ENCODE measurements at regions not wholly inside any gene's neighbourhood (a gene's known extent, or its start where the extent isn't known, plus 50 kb on each side); places are given as distances from the start of the nearest gene placed in this dataset.

GRCh38 chr9:107585465-107585864 lies 95.9 kb upstream of the KLF4 start:
- no peaks in the 10 kb centered on the region for H3K79me2 ChIP-seq (replicated peaks; ENCODE audit: insufficient read depth)
- no peaks in the 10 kb centered on the region for H3K36me3 ChIP-seq (ENCODE audit: insufficient read depth)
- peak overlapping the region; percentile 52; the same call in 1 of the 2 replicates for H2AFZ ChIP-seq
- peaks cover 4% of the 10 kb centered on the region for H3K27me3 Mint-ChIP-seq (ENCODE audit: insufficient read depth, low read depth, poor library complexity)
- no peak overlapping the region for H3K4me3 Mint-ChIP-seq
- no peak overlapping the region for H3K27ac ChIP-seq (ENCODE audit: low read depth)
- no peaks in the 10 kb centered on the region for H3F3A ChIP-seq (replicated peaks; ENCODE audit: low read depth)
- ATAC-seq (no peak), DNase-seq (ENCODE audit: low spot score) (no peak)
- TF ChIP-seq ZNF114 (CRISPR knock-in tag; IDR thresholded peaks at IDR 0.05) (no peak), EZH2 (IDR thresholded peaks at IDR 0.05; ENCODE audit: low read depth, unreplicated experiment) (no peak), CREB1 (CRISPR knock-in tag; IDR thresholded peaks at IDR 0.05; ENCODE audit: low read depth) (no peak), ZNF331 (CRISPR knock-in tag; IDR thresholded peaks at IDR 0.05; ENCODE audit: low read depth) (no peak), JUNB (IDR thresholded peaks at IDR 0.05; ENCODE audit: unreplicated experiment) (no peak), ETS1 (IDR thresholded peaks at IDR 0.05) (no peak), NANOG (IDR thresholded peaks at IDR 0.05; ENCODE audit: borderline replicate concordance) (no peak), STAT1 (IDR thresholded peaks at IDR 0.05; ENCODE audit: unreplicated experiment) (no peak), POLR2AphosphoS5 (IDR thresholded peaks at IDR 0.05; ENCODE audit: low read depth) (no peak), EZH2phosphoT487 (IDR thresholded peaks at IDR 0.05; ENCODE audit: unreplicated experiment) (no peak), CTCF (conservative IDR thresholded peaks at IDR 0.05; ENCODE audit: low read depth in 2 of 2) (no peak)
- TF ChIP-seq, protein P1, sequence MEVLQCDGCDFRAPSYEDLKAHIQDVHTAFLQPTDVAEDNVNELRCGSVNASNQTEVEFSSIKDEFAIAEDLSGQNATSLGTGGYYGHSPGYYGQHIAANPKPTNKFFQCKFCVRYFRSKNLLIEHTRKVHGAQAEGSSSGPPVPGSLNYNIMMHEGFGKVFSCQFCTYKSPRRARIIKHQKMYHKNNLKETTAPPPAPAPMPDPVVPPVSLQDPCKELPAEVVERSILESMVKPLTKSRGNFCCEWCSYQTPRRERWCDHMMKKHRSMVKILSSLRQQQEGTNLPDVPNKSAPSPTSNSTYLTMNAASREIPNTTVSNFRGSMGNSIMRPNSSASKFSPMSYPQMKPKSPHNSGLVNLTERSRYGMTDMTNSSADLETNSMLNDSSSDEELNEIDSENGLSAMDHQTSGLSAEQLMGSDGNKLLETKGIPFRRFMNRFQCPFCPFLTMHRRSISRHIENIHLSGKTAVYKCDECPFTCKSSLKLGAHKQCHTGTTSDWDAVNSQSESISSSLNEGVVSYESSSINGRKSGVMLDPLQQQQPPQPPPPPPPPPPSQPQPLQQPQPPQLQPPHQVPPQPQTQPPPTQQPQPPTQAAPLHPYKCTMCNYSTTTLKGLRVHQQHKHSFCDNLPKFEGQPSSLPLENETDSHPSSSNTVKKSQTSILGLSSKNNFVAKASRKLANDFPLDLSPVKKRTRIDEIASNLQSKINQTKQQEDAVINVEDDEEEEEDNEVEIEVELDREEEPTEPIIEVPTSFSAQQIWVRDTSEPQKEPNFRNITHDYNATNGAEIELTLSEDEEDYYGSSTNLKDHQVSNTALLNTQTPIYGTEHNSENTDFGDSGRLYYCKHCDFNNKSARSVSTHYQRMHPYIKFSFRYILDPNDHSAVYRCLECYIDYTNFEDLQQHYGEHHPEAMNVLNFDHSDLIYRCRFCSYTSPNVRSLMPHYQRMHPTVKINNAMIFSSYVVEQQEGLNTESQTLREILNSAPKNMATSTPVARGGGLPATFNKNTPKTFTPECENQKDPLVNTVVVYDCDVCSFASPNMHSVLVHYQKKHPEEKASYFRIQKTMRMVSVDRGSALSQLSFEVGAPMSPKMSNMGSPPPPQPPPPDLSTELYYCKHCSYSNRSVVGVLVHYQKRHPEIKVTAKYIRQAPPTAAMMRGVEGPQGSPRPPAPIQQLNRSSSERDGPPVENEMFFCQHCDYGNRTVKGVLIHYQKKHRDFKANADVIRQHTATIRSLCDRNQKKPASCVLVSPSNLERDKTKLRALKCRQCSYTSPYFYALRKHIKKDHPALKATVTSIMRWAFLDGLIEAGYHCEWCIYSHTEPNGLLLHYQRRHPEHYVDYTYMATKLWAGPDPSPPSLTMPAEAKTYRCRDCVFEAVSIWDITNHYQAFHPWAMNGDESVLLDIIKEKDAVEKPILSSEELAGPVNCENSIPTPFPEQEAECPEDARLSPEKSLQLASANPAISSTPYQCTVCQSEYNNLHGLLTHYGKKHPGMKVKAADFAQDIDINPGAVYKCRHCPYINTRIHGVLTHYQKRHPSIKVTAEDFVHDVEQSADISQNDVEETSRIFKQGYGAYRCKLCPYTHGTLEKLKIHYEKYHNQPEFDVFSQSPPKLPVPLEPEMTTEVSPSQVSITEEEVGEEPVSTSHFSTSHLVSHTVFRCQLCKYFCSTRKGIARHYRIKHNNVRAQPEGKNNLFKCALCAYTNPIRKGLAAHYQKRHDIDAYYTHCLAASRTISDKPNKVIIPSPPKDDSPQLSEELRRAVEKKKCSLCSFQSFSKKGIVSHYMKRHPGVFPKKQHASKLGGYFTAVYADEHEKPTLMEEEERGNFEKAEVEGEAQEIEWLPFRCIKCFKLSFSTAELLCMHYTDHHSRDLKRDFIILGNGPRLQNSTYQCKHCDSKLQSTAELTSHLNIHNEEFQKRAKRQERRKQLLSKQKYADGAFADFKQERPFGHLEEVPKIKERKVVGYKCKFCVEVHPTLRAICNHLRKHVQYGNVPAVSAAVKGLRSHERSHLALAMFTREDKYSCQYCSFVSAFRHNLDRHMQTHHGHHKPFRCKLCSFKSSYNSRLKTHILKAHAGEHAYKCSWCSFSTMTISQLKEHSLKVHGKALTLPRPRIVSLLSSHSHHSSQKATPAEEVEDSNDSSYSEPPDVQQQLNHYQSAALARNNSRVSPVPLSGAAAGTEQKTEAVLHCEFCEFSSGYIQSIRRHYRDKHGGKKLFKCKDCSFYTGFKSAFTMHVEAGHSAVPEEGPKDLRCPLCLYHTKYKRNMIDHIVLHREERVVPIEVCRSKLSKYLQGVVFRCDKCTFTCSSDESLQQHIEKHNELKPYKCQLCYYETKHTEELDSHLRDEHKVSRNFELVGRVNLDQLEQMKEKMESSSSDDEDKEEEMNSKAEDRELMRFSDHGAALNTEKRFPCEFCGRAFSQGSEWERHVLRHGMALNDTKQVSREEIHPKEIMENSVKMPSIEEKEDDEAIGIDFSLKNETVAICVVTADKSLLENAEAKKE (CRISPR knock-in tag; IDR thresholded peaks at IDR 0.05) = no peak
- TF ChIP-seq, protein P2, sequence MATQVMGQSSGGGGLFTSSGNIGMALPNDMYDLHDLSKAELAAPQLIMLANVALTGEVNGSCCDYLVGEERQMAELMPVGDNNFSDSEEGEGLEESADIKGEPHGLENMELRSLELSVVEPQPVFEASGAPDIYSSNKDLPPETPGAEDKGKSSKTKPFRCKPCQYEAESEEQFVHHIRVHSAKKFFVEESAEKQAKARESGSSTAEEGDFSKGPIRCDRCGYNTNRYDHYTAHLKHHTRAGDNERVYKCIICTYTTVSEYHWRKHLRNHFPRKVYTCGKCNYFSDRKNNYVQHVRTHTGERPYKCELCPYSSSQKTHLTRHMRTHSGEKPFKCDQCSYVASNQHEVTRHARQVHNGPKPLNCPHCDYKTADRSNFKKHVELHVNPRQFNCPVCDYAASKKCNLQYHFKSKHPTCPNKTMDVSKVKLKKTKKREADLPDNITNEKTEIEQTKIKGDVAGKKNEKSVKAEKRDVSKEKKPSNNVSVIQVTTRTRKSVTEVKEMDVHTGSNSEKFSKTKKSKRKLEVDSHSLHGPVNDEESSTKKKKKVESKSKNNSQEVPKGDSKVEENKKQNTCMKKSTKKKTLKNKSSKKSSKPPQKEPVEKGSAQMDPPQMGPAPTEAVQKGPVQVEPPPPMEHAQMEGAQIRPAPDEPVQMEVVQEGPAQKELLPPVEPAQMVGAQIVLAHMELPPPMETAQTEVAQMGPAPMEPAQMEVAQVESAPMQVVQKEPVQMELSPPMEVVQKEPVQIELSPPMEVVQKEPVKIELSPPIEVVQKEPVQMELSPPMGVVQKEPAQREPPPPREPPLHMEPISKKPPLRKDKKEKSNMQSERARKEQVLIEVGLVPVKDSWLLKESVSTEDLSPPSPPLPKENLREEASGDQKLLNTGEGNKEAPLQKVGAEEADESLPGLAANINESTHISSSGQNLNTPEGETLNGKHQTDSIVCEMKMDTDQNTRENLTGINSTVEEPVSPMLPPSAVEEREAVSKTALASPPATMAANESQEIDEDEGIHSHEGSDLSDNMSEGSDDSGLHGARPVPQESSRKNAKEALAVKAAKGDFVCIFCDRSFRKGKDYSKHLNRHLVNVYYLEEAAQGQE (IDR thresholded peaks at IDR 0.05; ENCODE audit: unreplicated experiment) = no peak
- H3K4me1 Mint-ChIP-seq = peaks cover 3% of the 10 kb centered on the region; the same call in 2 of the 3 replicates
- no peaks in the 10 kb centered on the region for H3K27me3 ChIP-seq (ENCODE audit: insufficient read depth)
- H3K4me2 ChIP-seq = no peak overlapping the region
- no peaks in the 10 kb centered on the region for H3K36me3 Mint-ChIP-seq (ENCODE audit: low read depth)
- no peaks in the 10 kb centered on the region for H3K9me3 Mint-ChIP-seq
- H4K20me1 ChIP-seq (replicated peaks; ENCODE audit: insufficient read depth) = no peaks in the 10 kb centered on the region
- no peaks in the 10 kb centered on the region for H3K4me1 ChIP-seq (ENCODE audit: insufficient read depth)
- no peak overlapping the region for H3K27ac Mint-ChIP-seq
- no peaks in the 10 kb centered on the region for H3K9me2 ChIP-seq (ENCODE audit: insufficient read depth)
- H3K4me3 ChIP-seq = no peak overlapping the region

Data from GM23338 (cell line).